ENCODE measurements at regions not wholly inside any gene's neighbourhood (a gene's known extent, or its start where the extent isn't known, plus 50 kb on each side); places are given as distances from the start of the nearest gene placed in this dataset.

DNA sequence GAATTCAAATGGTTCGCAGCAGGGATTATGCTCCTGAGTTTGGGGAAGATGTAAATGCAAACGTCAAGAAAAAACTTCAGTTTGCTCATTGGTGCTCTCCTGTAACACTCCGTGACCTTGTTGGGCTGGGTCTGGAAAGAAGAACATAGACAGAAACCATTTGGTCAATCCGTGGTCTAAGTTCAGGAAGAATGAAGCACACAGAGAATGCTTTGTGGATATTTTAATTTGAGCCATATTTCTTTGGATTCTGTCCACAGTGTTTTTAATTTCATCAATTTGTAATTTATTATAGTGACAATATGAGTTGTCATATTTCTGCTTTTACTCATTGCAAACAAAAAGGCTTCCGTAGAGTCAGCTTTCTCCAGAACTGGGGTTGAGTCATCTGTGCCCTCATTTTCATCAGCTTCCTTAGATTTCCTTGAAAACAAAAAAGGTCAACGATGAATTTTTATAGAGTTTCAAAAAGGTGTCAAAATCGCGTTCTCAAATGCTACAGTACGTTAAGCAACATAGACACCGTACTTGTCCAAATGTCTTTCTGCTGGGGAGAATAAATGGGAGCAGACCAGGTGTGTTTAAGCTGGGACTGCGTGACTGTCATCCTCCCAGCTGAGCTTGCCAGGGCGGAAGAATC lies 606.4 kb downstream of the RNF144A start:
- Mint-ChIP-seq H3K36me3 (ENCODE audit: low read depth) (no peaks in the 10 kb centered on the region), H3K27ac (no peak overlapping the region), H3K4me1 (no peaks in the 10 kb centered on the region), H3K4me3 (no peak overlapping the region), H3K9me3 (peaks cover 4% of the 10 kb centered on the region), H3K27me3 (ENCODE audit: low read depth) (no peaks in the 10 kb centered on the region)
- TF ChIP-seq, protein P1, sequence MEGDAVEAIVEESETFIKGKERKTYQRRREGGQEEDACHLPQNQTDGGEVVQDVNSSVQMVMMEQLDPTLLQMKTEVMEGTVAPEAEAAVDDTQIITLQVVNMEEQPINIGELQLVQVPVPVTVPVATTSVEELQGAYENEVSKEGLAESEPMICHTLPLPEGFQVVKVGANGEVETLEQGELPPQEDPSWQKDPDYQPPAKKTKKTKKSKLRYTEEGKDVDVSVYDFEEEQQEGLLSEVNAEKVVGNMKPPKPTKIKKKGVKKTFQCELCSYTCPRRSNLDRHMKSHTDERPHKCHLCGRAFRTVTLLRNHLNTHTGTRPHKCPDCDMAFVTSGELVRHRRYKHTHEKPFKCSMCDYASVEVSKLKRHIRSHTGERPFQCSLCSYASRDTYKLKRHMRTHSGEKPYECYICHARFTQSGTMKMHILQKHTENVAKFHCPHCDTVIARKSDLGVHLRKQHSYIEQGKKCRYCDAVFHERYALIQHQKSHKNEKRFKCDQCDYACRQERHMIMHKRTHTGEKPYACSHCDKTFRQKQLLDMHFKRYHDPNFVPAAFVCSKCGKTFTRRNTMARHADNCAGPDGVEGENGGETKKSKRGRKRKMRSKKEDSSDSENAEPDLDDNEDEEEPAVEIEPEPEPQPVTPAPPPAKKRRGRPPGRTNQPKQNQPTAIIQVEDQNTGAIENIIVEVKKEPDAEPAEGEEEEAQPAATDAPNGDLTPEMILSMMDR (IDR thresholded peaks at IDR 0.05; ENCODE audit: unreplicated experiment in 3 of 3), result no peak

DNA sequence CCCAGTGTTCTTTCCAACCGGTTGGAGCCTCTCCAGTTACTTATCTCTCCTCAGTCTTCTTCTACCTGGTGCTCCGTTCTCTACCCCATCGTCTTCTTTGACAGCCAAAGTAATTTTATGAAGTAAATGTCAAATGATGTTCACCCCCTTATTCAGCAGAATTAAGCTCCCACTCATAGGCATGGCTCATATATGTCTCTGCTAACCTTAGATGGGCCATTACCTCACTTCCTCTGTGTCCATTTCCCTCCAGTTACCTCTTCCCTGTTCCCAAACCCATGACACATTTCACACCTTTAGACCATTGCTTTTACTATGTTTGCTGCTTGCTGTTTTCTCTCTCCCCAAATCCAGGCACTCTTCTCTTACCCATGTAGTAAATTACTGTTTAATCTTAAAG lies 607.0 kb downstream of the RNF144A start:
- Mint-ChIP-seq H3K36me3 (ENCODE audit: low read depth) (no peaks in the 10 kb centered on the region), H3K4me3 (no peak overlapping the region), H3K9me3 (peaks cover 10% of the 10 kb centered on the region), H3K27ac (no peak overlapping the region), H3K27me3 (ENCODE audit: low read depth) (no peaks in the 10 kb centered on the region), H3K4me1 (no peaks in the 10 kb centered on the region)
- TF ChIP-seq, protein P1 (IDR thresholded peaks at IDR 0.05; ENCODE audit: unreplicated experiment in 3 of 3), result no peak

DNA sequence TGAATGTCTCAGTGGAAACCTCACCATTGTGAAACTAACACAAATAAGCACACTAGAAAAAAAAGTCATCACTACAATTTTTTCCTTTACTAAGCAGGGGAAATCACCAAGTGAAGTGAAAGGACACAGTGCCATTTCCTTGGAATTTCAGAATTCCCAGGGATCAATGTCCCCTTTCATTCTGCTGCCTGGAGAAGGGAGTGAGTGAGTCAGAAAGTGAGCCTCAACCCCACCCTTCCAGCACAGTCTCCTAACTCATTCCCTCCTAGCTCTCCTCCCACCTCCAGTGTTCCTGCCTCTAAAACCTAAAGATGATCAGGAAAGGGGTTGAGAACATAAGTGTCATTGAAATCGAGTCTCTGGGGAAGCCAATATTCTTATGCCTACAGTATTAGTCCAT lies 608.5 kb downstream of the RNF144A start:
- TF ChIP-seq, protein P1 (IDR thresholded peaks at IDR 0.05; ENCODE audit: unreplicated experiment in 3 of 3), result no peak
- H3K4me3 Mint-ChIP-seq, result no peak overlapping the region
- H3K27me3 Mint-ChIP-seq (ENCODE audit: low read depth), result no peaks in the 10 kb centered on the region
- H3K9me3 Mint-ChIP-seq, result peaks cover 20% of the 10 kb centered on the region
- H3K36me3 Mint-ChIP-seq (ENCODE audit: low read depth), result peaks cover 3% of the 10 kb centered on the region
- no peak overlapping the region for H3K27ac Mint-ChIP-seq
- H3K4me1 Mint-ChIP-seq, result no peaks in the 10 kb centered on the region

DNA sequence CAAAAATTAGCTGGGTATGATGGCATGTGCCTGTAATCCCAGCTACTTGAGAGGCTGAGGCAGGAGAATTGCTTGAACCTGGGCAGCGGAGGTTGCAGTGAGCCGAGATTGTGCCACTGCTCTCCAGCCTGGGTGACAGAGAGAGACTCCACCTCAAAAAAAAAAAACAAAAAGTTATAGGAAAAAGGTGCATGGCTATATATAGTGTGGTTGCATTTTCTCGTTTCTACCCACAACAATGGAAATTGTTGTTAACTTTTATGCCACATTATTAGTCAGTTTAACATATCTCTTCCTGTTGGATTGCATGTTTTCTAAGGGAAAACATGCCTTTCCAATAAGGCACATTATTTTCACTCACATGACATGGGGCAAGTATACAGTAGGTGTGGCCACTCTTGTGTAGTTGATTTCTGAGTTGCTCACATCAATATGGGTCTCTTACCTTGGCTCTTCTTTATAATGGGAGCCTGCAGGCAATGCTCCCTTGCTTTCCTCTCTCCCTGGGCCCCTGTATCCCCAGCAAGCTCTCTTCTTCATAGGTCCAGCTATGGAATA lies 610.0 kb downstream of the RNF144A start:
- Mint-ChIP-seq H3K4me1 (no peaks in the 10 kb centered on the region), H3K9me3 (peaks cover 32% of the 10 kb centered on the region), H3K27ac (no peak overlapping the region), H3K27me3 (ENCODE audit: low read depth) (no peaks in the 10 kb centered on the region), H3K36me3 (ENCODE audit: low read depth) (peaks cover 9% of the 10 kb centered on the region), H3K4me3 (no peak overlapping the region)
- TF ChIP-seq, protein P1 (IDR thresholded peaks at IDR 0.05; ENCODE audit: unreplicated experiment in 3 of 3), result no peak

DNA sequence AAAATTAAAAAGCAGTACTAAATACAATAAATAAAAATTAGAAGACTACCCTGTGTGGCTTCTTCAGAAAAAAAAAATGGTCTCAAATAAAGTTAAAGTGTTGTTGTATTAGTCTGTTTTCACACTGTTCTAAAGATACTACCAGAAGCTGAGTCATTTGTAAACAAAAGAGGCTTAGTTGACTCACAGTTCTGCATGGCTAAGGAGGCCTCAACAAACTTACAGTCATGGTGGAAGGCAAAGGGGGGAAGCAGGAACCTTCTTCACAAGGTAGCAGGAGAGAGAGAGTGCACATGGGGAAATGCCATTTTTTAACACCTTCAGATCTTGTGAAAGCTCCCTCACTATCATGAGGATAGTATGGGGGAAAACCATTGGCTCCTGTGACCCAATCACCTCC lies 612.8 kb downstream of the RNF144A start:
- no peak overlapping the region for H3K4me3 Mint-ChIP-seq
- H3K36me3 Mint-ChIP-seq (ENCODE audit: low read depth), result peaks cover 9% of the 10 kb centered on the region
- peaks cover 40% of the 10 kb centered on the region for H3K9me3 Mint-ChIP-seq
- H3K27me3 Mint-ChIP-seq (ENCODE audit: low read depth), result no peaks in the 10 kb centered on the region
- H3K4me1 Mint-ChIP-seq, result no peaks in the 10 kb centered on the region
- TF ChIP-seq, protein P1 (IDR thresholded peaks at IDR 0.05; ENCODE audit: unreplicated experiment in 3 of 3), result no peak
- no peak overlapping the region for H3K27ac Mint-ChIP-seq

DNA sequence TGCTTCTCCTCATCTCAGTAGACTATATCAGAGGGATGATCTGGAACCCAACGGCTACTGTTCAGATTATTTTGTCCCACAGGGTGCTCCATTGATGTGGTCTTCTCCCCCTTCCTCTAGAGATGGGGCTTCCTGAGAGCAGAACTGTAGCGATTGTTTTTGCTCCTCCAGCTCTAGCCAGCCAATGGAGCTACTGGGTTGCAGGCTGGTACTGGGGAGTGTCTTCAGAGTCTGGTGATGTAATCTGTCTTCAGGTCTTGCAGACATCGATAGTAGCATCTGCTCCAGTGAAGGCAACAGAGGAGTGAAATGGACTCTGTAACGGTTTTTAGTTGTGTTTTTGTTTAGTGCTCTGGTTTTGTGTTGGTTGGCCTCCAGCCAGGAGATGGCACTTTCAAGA lies 621.9 kb downstream of the RNF144A start:
- Mint-ChIP-seq H3K4me3 (no peak overlapping the region), H3K4me1 (no peaks in the 10 kb centered on the region), H3K27me3 (ENCODE audit: low read depth) (no peaks in the 10 kb centered on the region), H3K9me3 (peaks cover 19% of the 10 kb centered on the region), H3K36me3 (ENCODE audit: low read depth) (no peaks in the 10 kb centered on the region), H3K27ac (no peak overlapping the region)
- TF ChIP-seq, protein P1 (IDR thresholded peaks at IDR 0.05; ENCODE audit: unreplicated experiment in 3 of 3), result no peak

Measured in nephron (organoid).